ENCODE measurements at regions not wholly inside any gene's neighbourhood (a gene's known extent, or its start where the extent isn't known, plus 50 kb on each side); places are given as distances from the start of the nearest gene placed in this dataset.
A peak's percentile ranks its signal among the peaks of the same experiment; 100 is the strongest.

DNA sequence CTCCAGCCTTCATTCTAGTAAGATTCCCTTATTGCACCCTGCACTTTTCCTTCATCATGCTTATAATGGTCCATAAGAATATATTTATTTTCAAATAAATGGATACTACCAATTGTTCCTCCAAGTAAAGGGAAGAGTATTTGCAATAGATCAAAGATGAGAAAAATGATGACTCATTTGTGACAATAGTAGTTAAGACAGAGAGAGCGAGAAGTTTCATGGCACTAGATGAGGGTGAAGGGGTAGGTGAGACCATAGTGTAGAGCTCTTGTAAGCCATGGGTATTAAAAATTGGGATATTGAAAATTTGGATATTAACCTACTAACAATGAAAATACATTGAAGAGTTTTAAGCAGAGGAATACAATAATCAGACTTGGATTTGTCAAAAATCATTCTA is 404.6 kb downstream of the EFNA5 start:
- DNase-seq (ENCODE audit: extremely low read depth in 1 of 2, low read depth in 1 of 2) = no peak

DNA sequence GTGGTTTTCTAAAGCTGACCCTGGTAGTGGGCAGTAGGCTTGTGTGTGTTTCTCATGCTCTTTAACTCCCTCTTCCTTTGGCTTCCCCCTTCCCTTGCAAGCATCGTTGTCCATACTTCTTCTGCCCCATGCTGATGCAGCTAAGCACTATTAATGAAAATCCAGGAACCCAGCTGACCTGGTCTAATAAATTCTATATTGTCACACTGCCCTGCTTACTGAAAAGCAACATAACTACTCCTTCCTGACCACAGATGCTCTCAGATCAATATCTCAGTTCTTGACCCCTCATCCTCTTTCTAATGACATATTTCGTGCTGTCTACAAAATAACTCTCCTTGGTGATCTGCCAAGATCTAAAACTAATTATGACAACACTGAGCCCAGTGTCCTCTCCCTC is 405.5 kb downstream of the EFNA5 start:
- DNase-seq (ENCODE audit: extremely low read depth in 1 of 2, low read depth in 1 of 2) = no peak

DNA sequence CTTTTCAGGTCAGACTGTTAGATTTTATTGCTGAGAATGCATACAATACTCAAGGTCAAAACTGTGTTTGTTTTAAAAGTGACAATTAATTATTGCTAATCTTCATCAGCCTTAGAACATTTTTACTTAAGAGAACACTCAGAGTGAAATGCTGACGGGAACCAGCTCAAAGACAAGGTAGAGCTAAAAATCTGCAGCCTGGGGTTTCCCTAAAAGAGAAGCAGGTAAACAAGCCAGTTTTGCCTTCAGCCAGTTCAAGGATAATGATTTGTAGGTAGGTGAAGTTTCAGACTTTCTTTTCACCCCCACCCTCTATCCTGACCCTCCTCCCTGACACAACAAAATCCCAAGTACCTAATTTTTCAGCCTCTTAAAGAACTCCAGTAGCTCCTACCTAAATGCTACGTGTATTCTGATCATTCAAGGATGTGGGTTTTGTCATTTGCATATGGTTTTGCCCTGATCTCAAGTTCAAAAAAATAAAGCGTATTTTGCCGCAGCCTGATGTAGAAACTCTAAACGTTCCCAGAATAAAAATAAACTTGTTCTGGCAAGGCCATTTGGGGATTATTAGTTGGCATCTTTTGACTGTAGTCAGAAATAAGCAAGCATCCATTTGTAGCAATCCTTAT is 407.2 kb downstream of the EFNA5 start:
- no peak for DNase-seq (ENCODE audit: extremely low read depth in 1 of 2, low read depth in 1 of 2)

DNA sequence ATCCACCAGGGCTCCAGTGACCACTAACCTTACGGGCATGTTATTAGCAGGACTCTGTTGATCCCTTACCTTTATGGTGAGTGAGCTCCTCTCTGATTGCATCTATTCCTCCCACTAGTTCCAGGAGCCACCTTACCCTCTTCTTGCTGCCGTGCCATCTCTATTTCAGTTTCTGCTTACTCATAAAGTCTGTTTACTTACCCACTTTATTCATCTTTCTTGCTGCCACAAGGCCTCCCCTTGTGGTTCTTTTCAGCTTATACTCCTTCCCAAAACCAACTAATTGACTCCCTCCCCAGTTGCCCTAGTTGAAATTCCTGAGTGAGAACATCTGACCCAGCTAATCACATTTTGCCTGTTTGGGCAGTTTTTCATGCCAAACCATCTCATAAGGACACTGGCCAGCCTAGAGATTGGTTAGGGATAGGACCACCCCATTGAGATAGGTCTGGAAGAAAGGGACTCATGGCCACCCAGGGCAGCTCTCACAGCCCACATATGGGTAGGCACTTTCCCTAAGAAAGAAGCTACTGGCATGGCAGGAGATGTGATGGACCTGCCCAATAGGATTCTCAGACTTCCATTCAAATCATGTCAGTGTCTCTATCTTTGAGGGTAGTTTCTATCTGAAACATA is 412.7 kb downstream of the EFNA5 start:
- no peak for DNase-seq (ENCODE audit: extremely low read depth in 1 of 2, low read depth in 1 of 2)

DNA sequence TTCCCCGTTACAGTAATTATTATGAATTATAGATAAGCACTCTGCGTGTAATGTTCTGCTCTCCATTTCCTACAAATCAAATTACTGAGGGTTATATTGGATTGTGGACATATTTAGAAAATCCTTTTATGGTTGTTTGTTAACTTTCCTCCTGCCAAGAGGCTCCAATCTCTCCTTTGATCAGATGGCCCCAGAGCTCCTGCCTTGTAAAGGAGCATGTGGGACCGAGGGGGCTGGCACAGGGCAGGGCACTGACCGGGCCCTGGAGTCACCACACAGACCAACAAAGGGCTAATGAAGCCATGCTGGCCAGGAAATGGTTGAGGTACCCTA is 415.9 kb downstream of the EFNA5 start:
- DNase-seq (ENCODE audit: extremely low read depth in 1 of 2, low read depth in 1 of 2) = no peak

DNA sequence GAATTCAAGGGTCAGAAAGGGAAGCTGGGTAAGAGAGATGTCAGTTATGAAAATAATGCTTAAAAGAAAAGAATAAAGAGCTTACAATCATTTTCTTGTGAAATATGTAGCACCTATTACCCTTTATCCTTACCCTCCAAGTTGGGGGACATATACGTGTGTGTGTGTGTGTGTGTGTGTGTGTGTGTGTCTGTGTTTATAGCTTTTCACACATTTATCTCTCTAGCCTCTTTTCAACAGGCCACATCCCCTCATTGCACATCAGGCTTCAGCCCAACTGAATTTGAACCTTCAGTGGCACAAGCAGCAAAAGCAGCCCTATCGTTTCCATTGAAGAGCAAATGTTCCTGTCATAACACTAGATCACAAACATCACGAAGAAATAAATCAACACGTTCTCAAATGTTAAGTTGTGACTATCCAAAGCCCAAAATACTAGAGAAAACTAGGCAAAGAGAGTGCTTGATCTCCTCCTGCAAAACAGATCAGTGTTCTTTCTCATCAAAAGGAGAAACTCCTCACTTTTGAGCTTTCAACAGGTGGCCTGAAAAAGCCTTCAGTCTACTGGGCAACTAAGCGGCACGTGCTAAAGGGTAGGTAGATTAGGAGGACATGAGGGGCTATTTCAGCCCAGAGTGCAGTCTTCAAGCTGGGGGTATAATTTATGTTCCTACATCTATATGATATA is 416.4 kb downstream of the EFNA5 start:
- DNase-seq (ENCODE audit: extremely low read depth in 1 of 2, low read depth in 1 of 2) = no peak

DNA sequence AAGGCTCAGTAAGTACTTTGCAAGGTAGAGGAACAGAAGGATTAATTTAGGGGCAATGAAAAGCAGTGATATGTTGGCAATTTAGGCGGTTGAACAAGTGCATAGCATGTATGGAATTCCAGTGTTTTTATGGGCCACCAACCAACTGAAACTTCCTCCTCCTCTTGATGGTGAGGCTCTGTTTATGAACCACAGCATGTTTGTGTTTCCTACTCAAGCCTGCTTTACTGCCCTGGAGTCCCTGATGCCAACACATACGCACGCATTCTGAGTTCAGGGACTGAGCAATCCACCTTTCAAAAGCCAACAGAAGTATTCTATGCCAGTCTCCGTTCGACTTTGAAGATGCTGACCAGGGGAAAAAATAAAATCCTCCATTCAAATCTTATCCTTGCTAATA is 417.5 kb downstream of the EFNA5 start:
- DNase-seq (ENCODE audit: extremely low read depth in 1 of 2, low read depth in 1 of 2) = no peak

DNA sequence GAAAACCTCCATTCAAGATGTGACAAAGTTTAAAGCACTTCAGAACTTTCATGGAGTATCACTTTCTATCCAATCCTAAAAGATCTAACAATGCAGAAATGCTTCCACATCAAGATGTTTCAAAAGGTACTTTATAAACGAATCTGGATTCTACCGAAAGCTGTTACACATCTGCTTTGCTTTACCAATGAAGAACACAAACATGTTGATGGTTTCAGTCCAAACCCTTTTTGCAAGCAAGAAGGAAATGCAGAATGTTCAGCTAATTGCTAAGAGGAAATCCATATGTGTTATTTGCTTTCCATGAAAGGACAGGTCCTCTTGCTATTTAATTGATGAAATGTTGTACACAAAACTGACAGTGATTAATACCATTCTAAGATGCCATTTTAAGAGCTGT is 419.6 kb downstream of the EFNA5 start:
- DNase-seq (ENCODE audit: extremely low read depth in 1 of 2, low read depth in 1 of 2) = no peak

DNA sequence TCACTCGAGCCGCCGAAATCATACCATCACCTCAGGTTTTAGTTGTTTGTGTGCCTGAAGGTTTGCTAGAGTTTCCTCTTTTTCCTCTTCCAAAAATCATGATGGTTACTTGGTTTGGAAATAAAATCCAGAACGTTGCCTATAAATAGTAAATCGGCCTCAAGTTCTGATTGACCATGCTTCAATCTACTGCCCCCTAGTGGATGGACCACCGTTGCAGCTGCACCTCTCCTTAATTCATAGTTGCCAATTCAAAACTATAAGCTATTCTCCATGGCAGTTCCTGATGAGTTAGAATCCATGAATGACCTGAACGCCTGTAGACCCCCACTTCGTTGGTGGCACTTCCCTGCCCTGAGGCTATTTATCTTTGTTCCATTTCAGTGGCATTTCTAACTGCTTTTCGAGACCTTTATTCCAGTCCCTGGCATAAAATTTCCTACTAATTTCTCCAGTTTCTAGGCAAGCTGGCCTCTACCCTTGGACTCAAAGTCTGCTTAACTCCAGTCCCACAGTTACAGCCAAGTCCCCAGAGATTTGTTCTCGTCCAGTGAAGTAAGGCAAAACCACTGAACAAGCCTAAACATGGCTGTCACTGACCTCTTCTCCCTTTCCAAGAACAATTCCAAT is 422.6 kb downstream of the EFNA5 start:
- DNase-seq (ENCODE audit: extremely low read depth in 1 of 2, low read depth in 1 of 2) = peak in 1 of 2 donors; percentile 11

DNA sequence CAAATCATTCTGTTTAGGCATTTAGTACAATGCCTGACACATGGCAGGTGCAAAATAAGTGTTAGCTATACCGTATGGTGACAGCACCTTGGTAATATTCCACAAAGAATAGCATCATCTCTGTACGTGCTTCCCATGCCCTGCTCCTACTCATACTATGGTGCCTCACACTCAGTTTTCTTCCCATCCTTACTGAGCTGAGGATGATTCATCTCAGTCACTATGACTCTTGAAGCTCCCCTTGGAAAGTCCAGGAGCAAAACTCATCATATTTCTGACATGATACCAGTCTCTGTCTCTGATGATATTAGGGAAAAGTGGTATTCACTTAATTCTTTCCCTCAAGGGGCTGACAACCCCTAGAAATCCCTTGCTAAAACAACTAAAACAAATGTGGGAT is 423.3 kb downstream of the EFNA5 start:
- no peak for DNase-seq (ENCODE audit: extremely low read depth in 1 of 2, low read depth in 1 of 2)

DNA sequence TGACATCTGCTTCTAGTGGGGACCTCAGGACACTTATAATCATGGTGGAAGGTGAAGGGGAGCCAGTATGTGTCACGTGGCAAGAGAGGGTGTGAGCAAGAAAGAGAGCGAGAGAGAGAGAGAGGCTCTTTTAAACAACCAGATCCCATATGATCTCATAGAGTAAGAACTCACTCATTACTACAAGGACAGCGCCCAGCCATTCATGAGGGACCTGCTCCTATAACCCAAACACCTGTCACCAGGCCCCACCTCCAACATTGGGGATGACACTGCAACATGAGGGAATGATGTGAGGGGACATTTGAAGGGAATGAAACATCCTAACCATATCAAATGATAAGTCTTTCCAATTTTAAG is 427.5 kb downstream of the EFNA5 start:
- DNase-seq (ENCODE audit: extremely low read depth in 1 of 2, low read depth in 1 of 2) = no peak

DNA sequence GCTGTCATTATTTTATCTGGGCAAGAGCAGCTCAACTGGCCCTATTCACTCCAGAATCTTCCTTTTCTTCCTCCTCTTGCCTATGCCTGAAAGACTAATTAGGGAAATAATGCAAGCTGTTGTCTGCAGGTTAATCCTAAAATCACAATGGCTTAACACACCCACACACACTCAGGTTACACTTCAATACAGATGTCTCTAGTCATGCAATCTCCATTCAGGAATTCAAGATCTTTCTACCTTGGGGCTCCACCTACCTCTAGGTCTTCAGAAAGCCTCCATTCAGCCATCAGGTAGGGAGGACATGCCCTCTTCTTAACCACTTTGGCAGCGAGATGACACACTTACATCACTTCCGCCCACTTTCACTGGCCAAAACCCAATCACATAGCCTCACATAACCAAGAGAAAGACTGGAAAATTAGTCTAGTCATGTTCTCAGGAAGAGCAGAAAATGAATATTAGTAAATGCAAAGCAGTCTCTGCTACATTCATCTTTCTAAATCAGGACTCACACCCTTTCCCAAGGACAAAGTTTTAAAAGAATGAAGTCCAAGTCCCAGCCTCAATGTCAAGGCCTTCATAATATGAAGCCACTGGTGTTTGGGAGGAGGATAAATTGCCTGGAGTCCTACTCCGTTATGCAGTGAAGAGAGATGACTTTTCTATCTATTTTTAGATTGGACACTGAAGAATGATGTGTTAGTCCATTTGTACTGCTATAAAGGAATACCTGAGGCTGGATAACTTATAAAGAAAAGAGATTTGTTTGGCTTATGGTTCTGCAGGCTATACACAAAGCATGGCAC is 428.1 kb downstream of the EFNA5 start:
- no peak for DNase-seq (ENCODE audit: extremely low read depth in 1 of 2, low read depth in 1 of 2)

DNA sequence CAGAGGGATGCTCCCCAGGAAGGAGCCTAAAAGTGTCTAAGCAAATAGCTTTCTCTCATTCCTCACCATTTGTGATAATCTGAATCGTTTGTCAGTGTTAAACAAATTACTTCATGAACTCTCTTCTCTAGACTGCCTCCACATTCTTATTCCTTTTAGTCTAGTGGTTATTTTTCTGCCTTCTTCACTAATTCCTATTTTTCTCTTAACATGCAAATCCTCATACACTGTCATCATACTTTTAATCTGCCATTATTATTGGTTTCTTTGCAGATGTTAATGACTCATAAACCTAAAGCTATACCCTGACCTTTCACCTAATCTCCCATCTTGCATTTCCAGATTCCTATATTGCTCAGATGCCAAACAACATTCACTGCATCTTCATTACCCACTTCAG is 428.9 kb downstream of the EFNA5 start:
- no peak for DNase-seq (ENCODE audit: extremely low read depth in 1 of 2, low read depth in 1 of 2)

DNA sequence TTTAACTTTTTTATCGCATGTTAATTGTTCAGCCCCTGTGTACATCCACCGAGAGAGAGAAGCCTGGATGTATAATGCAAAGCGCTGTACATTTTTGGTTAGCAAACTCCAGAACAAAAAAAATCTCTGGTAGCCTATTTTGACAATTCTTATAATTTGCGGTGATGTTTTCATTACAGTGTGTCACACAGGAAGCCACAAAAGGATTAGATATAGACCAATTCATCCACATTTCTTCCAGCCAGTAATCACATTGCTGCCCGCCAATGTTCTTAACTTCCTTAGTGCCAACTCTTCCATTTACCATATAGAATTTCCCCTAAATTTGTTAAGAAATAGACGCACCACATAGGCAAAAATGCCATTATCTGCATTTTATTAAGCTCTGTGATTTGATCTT is 435.6 kb downstream of the EFNA5 start:
- no peak for DNase-seq (ENCODE audit: extremely low read depth in 1 of 2, low read depth in 1 of 2)

DNA sequence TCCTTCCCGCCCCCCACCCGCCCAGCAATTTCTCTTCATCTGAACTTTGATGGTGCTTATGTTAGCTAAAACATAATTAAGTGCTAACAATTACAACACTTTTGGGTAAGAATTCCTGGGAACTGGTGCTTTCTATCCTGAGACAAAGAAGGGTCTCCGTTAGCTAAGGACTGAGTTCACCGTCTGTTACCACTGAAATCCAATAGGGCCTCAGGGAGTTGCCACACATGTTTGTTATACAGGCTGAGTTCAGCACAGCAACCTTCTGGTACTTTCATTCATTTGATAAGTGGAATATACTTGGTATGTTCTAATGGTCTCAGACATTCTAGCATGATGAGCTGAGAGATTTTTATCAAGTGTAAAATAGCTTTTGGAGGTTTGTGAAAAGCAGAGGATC is 437.9 kb downstream of the EFNA5 start:
- no peak for DNase-seq (ENCODE audit: extremely low read depth in 1 of 2, low read depth in 1 of 2)

DNA sequence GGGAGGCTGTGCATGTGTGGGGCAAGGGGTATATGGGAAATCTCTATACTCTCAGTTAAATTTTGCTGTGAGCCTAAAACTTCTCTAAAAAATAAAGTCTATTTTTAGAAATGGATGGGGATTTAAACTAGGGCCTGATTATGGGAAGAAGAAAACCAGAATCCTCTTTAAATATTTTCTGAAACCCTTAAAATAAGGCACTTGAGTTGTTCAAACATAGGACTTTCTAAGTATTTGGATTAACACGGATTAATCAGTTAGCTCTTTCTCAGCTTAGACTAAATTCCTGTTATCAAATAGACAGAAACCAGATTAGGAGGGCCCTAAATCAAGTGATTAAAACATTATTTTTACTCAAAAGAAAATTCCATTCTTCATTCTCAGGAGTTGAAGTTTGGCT is 438.4 kb downstream of the EFNA5 start:
- no peak for DNase-seq (ENCODE audit: extremely low read depth in 1 of 2, low read depth in 1 of 2)

DNA sequence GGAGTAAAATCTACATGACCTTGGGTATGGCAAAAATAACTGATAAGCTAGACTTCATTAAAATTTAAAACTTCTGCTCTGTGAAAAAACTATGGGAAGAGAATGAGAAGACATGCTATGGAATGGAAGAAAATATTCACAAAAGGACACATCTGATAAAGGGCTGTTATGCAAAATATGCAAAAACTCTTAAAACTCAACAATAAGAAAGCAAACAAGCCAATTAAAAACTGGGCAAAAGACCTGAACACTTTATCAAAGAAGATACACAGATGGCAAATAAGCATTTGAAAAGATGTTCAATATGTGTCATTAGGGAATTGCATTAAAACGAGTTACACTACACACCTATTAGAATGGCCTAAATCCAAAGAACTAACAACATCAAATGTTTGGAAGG is 439.5 kb downstream of the EFNA5 start:
- no peak for DNase-seq (ENCODE audit: extremely low read depth in 1 of 2, low read depth in 1 of 2)

DNA sequence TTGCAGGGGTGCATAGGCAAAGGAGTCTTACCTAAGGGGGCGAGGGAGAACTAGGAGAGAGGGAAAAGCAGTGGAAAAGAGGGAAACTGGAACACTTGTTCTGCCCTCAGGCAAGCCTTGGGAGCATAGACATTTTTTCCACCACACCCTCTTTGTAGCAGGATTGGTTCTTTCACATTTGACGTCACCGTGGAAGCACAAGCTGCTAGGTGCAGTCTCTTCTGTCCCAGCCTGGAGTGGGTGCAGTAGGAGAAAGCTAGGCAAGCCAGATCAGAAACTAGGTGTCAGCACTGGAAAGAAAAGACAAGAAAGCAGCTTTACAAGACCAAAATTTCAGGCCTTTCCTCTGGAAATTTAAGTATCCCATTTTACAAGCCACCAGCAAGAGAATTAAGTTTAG is 440.4 kb downstream of the EFNA5 start:
- no peak for DNase-seq (ENCODE audit: extremely low read depth in 1 of 2, low read depth in 1 of 2)

DNA sequence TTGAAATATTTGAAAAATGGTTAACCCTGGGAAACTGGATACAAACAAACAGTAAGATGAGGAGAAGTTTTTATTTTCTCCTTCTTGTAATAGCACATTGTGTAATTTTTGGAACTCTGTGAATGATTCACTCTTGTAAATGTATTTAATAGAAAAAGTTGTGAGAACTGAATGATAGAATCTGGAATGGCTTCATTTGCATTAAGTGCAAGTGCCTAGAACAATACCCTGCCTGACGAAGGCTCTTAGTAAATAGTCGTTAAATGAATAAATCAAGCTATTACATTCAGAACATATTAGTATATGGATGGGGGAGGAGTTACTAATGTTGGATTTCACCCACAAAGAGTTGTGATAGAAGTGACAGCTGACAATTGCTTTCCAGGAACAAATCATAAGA is 442.5 kb downstream of the EFNA5 start:
- DNase-seq (ENCODE audit: extremely low read depth in 1 of 2, low read depth in 1 of 2) = no peak

DNA sequence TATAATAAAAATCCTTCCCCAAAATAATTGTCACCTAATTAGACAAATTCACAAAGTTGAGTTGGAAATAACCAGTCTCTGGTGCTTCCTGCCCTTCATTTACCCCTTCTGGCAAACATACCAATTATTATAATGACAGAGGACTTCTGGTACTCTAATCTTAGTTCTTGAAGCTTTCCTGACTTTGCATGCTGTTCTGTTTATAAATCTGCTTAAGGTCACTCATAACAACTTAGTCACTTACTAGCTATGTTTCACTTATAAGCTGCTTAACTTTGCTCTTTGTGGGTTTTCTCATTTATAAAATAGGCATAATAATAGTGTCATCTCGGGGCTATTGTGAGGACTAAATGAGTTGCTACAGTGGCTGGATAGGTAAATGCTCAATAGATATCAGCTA is 446.5 kb downstream of the EFNA5 start:
- no peak for DNase-seq (ENCODE audit: extremely low read depth in 1 of 2, low read depth in 1 of 2)

DNA sequence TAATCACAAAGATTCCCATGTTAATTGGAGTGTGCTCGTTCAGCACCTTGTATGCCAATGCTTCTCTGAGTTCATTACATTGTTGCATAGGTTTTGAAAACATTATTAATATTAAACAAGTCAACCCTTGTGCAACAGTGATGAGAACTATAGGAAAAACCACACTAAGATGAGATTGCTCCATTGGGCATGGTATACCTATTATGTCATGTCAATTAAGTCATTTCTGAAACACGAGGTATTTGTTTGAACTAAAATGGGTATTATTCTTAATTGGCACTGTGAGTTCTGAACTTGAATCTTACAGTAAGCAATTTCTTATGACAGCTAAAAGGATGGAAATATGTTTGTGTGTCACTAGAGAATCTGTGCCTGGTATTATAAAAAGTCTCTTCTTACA is 447.7 kb downstream of the EFNA5 start:
- no peak for DNase-seq (ENCODE audit: extremely low read depth in 1 of 2, low read depth in 1 of 2)
